ENCODE measurements at regions not wholly inside any gene's neighbourhood (a gene's known extent, or its start where the extent isn't known, plus 50 kb on each side); places are given as distances from the start of the nearest gene placed in this dataset.

GRCh38 chr2:193810533-193810932 is 1615.8 kb upstream of the TMEFF2 start:
- peaks cover 0 to 4% (median 0%) of the 10 kb centered on the region in 7 donors for H3K9me3 Mint-ChIP-seq
- H3K27ac ChIP-seq (ENCODE audit: low read depth in 1 of 2, low read length in 2 of 2) = no peak overlapping the region
- intact Hi-C loops (cut with micrococcal nuclease) = no loop called here

GRCh38 chr2:193808877-193809276 is 1614.1 kb upstream of the TMEFF2 start:
- Histone ChIP-seq H4K20me1 (ENCODE audit: insufficient read depth, low read length) (no peaks in the 10 kb centered on the region), H3K36me3 (replicated peaks in 1 of 2; ENCODE audit: control insufficient read depth in 1 of 2, insufficient read depth in 2 of 2, low read length in 2 of 2) (no peaks in the 10 kb centered on the region), H3K9me3 (replicated peaks in 1 of 2; ENCODE audit: control insufficient read depth in 1 of 2, insufficient read depth in 1 of 2, low read length in 2 of 2) (peaks cover 0 to 2% of the 10 kb centered on the region in 2 donors), H3K4me2 (replicated peaks; ENCODE audit: extremely low read depth, low read length, poor library complexity, severe bottlenecking) (no peak overlapping the region), H3K27me3 (ENCODE audit: control insufficient read depth in 2 of 2, insufficient read depth in 2 of 2, low read length in 2 of 2) (no peaks in the 10 kb centered on the region), H3K79me2 (ENCODE audit: insufficient read depth, low read length) (no peaks in the 10 kb centered on the region), H3K27ac (ENCODE audit: low read depth in 1 of 2, low read length in 2 of 2) (no peak overlapping the region), H3K4me3 (replicated peaks in 1 of 3; ENCODE audit: low read depth in 2 of 3, low read length in 3 of 3) (no peak overlapping the region), H3K4me1 (ENCODE audit: control insufficient read depth in 1 of 2, insufficient read depth in 2 of 2, low read length in 2 of 2) (no peaks in the 10 kb centered on the region), H3K9ac (ENCODE audit: insufficient read depth, low read length, poor library complexity, severe bottlenecking) (no peak overlapping the region), H2AFZ (ENCODE audit: insufficient read depth, low read depth, low read length, poor library complexity, severe bottlenecking) (no peak overlapping the region)
- Mint-ChIP-seq H3K4me1 (no peaks in the 10 kb centered on the region), H3K4me3 (no peak overlapping the region), H3K27me3 (ENCODE audit: low read depth in 3 of 3) (peaks cover 0 to 2% (median 0%) of the 10 kb centered on the region in 3 donors), H3K9me3 (peaks cover 0 to 4% (median 0%) of the 10 kb centered on the region in 7 donors), H3K36me3 (no peaks in the 10 kb centered on the region), H3K27ac (no peak overlapping the region)
- no peak for DNase-seq
- intact Hi-C loops (cut with micrococcal nuclease) = no loop called here
- TF ChIP-seq CTCF (IDR thresholded peaks at IDR 0.05) = no peak
- WGBS (ENCODE audit: insufficient coverage) = no CpG with 5 or more reads among the region's 1 CpG

More at GRCh38 chr2:193810533-193810932, 1615.8 kb upstream of the TMEFF2 start:
- Histone ChIP-seq H3K4me3 (replicated peaks in 1 of 3; ENCODE audit: low read depth in 2 of 3, low read length in 3 of 3) (no peak overlapping the region), H3K36me3 (replicated peaks in 1 of 2; ENCODE audit: control insufficient read depth in 1 of 2, insufficient read depth in 2 of 2, low read length in 2 of 2) (no peaks in the 10 kb centered on the region), H3K9me3 (replicated peaks in 1 of 2; ENCODE audit: control insufficient read depth in 1 of 2, insufficient read depth in 1 of 2, low read length in 2 of 2) (peaks cover 0 to 2% of the 10 kb centered on the region in 2 donors), H3K4me2 (replicated peaks; ENCODE audit: extremely low read depth, low read length, poor library complexity, severe bottlenecking) (no peak overlapping the region), H3K9ac (ENCODE audit: insufficient read depth, low read length, poor library complexity, severe bottlenecking) (no peak overlapping the region), H4K20me1 (ENCODE audit: insufficient read depth, low read length) (no peaks in the 10 kb centered on the region), H3K27me3 (ENCODE audit: control insufficient read depth in 2 of 2, insufficient read depth in 2 of 2, low read length in 2 of 2) (no peaks in the 10 kb centered on the region), H3K4me1 (ENCODE audit: control insufficient read depth in 1 of 2, insufficient read depth in 2 of 2, low read length in 2 of 2) (no peaks in the 10 kb centered on the region), H3K79me2 (ENCODE audit: insufficient read depth, low read length) (no peaks in the 10 kb centered on the region), H2AFZ (ENCODE audit: insufficient read depth, low read depth, low read length, poor library complexity, severe bottlenecking) (no peak overlapping the region)
- H3K27me3 Mint-ChIP-seq (ENCODE audit: low read depth in 3 of 3) = peaks cover 0 to 2% (median 0%) of the 10 kb centered on the region in 3 donors
- no peak overlapping the region for H3K27ac Mint-ChIP-seq
- no CpG with 5 or more reads among the region's 3 CpGs for WGBS (ENCODE audit: insufficient coverage)
- DNase-seq = no peak
- TF ChIP-seq CTCF (IDR thresholded peaks at IDR 0.05) = no peak
- H3K4me1 Mint-ChIP-seq = no peaks in the 10 kb centered on the region
- no peaks in the 10 kb centered on the region for H3K36me3 Mint-ChIP-seq
- no peak overlapping the region for H3K4me3 Mint-ChIP-seq

Data from CD14-positive monocyte (primary cell).